DOHH2 (cell line): ENCODE measurements at regions not wholly inside any gene's neighbourhood (a gene's known extent, or its start where the extent isn't known, plus 50 kb on each side); places are given as distances from the start of the nearest gene placed in this dataset.

Source experiments
- H3F3A ChIP-seq: fragments of 200-600 bp; sonication (generic), shearing (Covaris generic); 2 replicates; pipeline ENCODE4 v1.6.0; 2016; ENCODE audit warnings: antibody characterized with exemption, mild to moderate bottlenecking; ENCODE audit not compliant: control insufficient read depth, insufficient read depth
- H3K27ac ChIP-seq: fragments of 200-600 bp; sonication (generic); 2 replicates; pipeline ENCODE4 v1.5.1; 2014; ENCODE audit warnings: low read depth, mild to moderate bottlenecking, low read length, moderate library complexity
- H3K27me3 ChIP-seq: fragments of 200-600 bp; sonication (generic); 2 replicates; pipeline ENCODE4 v1.6.1; 2014; ENCODE audit warnings: mild to moderate bottlenecking, low read length, mixed read lengths; ENCODE audit not compliant: control insufficient read depth
- H3K36me3 ChIP-seq: fragments of 200-600 bp; sonication (generic); 2 replicates; pipeline ENCODE4 v1.6.1; 2014; ENCODE audit warnings: mild to moderate bottlenecking, low read length, moderate library complexity, mixed read lengths; ENCODE audit not compliant: control insufficient read depth
- H3K4me1 ChIP-seq: fragments of 200-600 bp; sonication (generic); 2 replicates; pipeline ENCODE4 v1.6.1; 2014; ENCODE audit warnings: mild to moderate bottlenecking, low read length, mixed read lengths; ENCODE audit not compliant: control insufficient read depth
- H3K4me2 ChIP-seq: fragments of 200-600 bp; sonication (generic); 2 replicates; pipeline ENCODE4 v1.6.0; 2014; ENCODE audit warnings: mild to moderate bottlenecking, low read length, moderate library complexity
- H3K4me3 ChIP-seq: fragments of 200-600 bp; sonication (generic); 2 replicates; pipeline ENCODE4 v1.5.1; 2014; ENCODE audit warnings: mild to moderate bottlenecking, low read length, mixed read lengths
- H3K79me2 ChIP-seq: fragments of 200-600 bp; sonication (generic); 2 replicates; pipeline ENCODE4 v1.6.1; 2014; ENCODE audit warnings: mild to moderate bottlenecking, low read length, mixed read lengths; ENCODE audit not compliant: control insufficient read depth
- H3K9me2 ChIP-seq: fragments of 200-600 bp; sonication (generic); replicated peaks from 2 replicates; pipeline ENCODE4 v1.6.1; 2014; ENCODE audit warnings: mild to moderate bottlenecking, low read length, mixed read lengths; ENCODE audit not compliant: control insufficient read depth
- H3K9me3 ChIP-seq: fragments of 200-600 bp; sonication (generic); 2 replicates; pipeline ENCODE4 v1.6.1; 2014; ENCODE audit warnings: antibody characterized with exemption, low read length, mixed read lengths; ENCODE audit not compliant: control insufficient read depth, insufficient read depth
- H4K20me1 ChIP-seq: fragments of 200-600 bp; sonication (generic); 2 replicates; pipeline ENCODE4 v1.6.0; 2014; ENCODE audit warnings: low read depth, mild to moderate bottlenecking, antibody characterized with exemption, low read length, moderate library complexity; ENCODE audit not compliant: control insufficient read depth, insufficient read depth
- CTCF ChIP-seq: fragments of 200-600 bp; sonication (generic); IDR thresholded peaks from one replicate; pipeline ENCODE4 v1.5.1; 2014; ENCODE audit warnings: antibody characterized with exemption, mild to moderate bottlenecking, low read depth, low read length; ENCODE audit not compliant: poor library complexity, severe bottlenecking
- EZH2phosphoT487 ChIP-seq: fragments of 200-600 bp; sonication (generic); IDR thresholded peaks from 2 replicates; pipeline ENCODE4 v1.6.1; 2017; ENCODE audit warnings: borderline replicate concordance, mild to moderate bottlenecking, antibody characterized with exemption, low read length, moderate library complexity, mixed read lengths

- TF ChIP-seq CTCF = no peak
- TF ChIP-seq EZH2phosphoT487 = no peak
- Histone ChIP-seq H3K36me3 (no peaks in the 10 kb centered on the region), H3K79me2 (no peaks in the 10 kb centered on the region), H3K4me2 (no peak overlapping the region), H3K4me3 (no peak overlapping the region), H3K9me2 (no peaks in the 10 kb centered on the region), H4K20me1 (no peaks in the 10 kb centered on the region), H3F3A (no peaks in the 10 kb centered on the region), H3K27ac (no peak overlapping the region), H3K27me3 (no peaks in the 10 kb centered on the region), H3K4me1 (no peaks in the 10 kb centered on the region), H3K9me3 (no peaks in the 10 kb centered on the region)
Observed at GRCh38 chr5:90305041-90305720, 104.4 kb downstream of the CETN3 start.

DNA sequence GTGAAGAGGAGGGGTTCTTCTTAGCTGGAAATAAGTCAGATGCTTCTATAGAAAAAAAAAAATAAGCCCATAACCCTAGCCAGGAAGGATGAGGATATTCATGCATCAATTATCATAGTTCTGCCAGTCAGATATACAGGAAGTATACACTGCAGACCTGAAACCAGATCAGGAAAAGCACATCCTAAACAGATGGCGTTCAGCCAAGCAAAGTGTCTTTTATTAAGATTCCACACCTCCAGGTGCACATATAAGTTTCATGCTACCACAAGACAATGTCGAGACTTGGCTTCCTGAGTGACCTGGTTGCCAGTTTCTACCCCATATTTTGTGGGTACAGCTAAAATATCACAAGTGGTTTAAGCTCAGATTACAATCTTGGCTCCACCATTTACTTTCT lies 108.3 kb downstream of the CETN3 start:
- Histone ChIP-seq H3K4me2 (no peak overlapping the region), H3F3A (no peaks in the 10 kb centered on the region)

DNA sequence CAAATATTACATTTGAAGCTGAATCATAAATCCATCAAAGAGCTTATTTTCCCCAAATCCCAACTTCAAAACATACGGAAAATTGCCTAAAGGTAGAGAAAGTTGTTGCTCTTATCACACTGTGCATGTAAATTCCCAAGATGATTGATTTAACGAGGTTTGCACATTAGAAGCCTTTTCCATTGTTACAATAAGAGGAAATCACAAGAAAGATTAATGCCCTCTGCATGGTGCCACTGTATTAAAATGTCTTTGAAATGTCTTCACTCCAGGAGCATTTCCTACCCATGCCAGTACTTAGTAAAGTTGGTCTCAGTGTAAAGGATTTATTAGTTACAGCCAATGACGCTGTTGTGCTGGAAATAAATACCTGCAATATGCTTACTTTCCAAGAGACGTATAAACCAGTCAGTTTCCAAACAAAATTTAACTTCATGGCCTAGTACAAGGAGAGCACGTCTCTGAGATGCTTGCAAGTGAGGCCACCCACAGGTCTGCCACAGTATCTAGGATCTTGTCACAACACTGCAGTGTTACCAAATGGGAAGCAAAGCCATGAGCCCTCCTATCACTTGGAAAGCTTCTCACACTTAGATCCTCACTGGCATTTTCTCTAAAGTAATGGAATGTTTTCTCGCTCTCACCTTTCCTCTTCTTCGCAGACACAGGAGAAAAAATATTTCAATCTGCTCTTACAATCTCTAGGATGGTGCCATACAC lies 112.4 kb downstream of the CETN3 start:
- Histone ChIP-seq H3K4me3 (no peak overlapping the region), H3K27ac (no peak overlapping the region), H3F3A (no peaks in the 10 kb centered on the region), H3K9me3 (no peaks in the 10 kb centered on the region), H4K20me1 (no peaks in the 10 kb centered on the region), H3K27me3 (no peaks in the 10 kb centered on the region), H3K9me2 (no peaks in the 10 kb centered on the region), H3K4me1 (no peaks in the 10 kb centered on the region), H3K79me2 (no peaks in the 10 kb centered on the region), H3K4me2 (no peak overlapping the region), H3K36me3 (no peaks in the 10 kb centered on the region)
- TF ChIP-seq EZH2phosphoT487 (no peak), CTCF (no peak)

More for the DNA sequence above, 108.3 kb downstream of the CETN3 start:
- Histone ChIP-seq H3K27ac (no peak overlapping the region), H4K20me1 (no peaks in the 10 kb centered on the region), H3K4me1 (no peaks in the 10 kb centered on the region), H3K4me3 (no peak overlapping the region), H3K9me3 (no peaks in the 10 kb centered on the region), H3K36me3 (no peaks in the 10 kb centered on the region), H3K79me2 (no peaks in the 10 kb centered on the region), H3K9me2 (no peaks in the 10 kb centered on the region), H3K27me3 (no peaks in the 10 kb centered on the region)
- TF ChIP-seq CTCF (no peak), EZH2phosphoT487 (no peak)
